Posterior cingulate gyrus (tissue), 11 donors: ENCODE measurements at regions not wholly inside any gene's neighbourhood (a gene's known extent, or its start where the extent isn't known, plus 50 kb on each side); places are given as distances from the start of the nearest gene placed in this dataset.
A peak's percentile ranks its signal among the peaks of the same experiment; 100 is the strongest.

ENCODE experiments used
- DNase-seq, 10 donors: peaks; one replicate each; pipeline versions ENCODE4 v3.0.0 to v3.0.0-alpha.2; 2020 to 2021; ENCODE audit warnings: mixed read lengths in 3 of 10
- intact Hi-C: fragments of 100-400 bp; cut with DNase I; formaldehyde crosslinking; loops from one replicate; pipeline ENCODE4 v1.15.1; 2023

- intact Hi-C loops = no loop called here
- no peak for DNase-seq
These were observed 106.4 kb upstream of the TAB2 start for GRCh38 chr6:149211046-149211571.

GRCh38 chr6:149212206-149212605, 105.3 kb upstream of the TAB2 start:
- intact Hi-C loops = no loop called here
- DNase-seq = no peak

GRCh38 chr6:149212892-149213801, 104.4 kb upstream of the TAB2 start:
- no peak for DNase-seq
- intact Hi-C loops = no loop called here

- intact Hi-C loops = no loop called here
- no peak for DNase-seq
These were observed 103.7 kb upstream of the TAB2 start for GRCh38 chr6:149213829-149214228.

GRCh38 chr6:149216459-149216858, 101.1 kb upstream of the TAB2 start:
- no peak for DNase-seq
- intact Hi-C loops = no loop called here

GRCh38 chr6:149217466-149217888, 100.0 kb upstream of the TAB2 start:
- no peak for DNase-seq
- intact Hi-C loops = no loop called here

GRCh38 chr6:149218471-149218870, 99.0 kb upstream of the TAB2 start:
- intact Hi-C loops = no loop called here
- DNase-seq = no peak

- intact Hi-C loops = no loop called here
These were observed 98.6 kb upstream of the TAB2 start for GRCh38 chr6:149218915-149219314.

GRCh38 chr6:149220882-149221773, 96.4 kb upstream of the TAB2 start:
- DNase-seq = no peak
- intact Hi-C loops = no loop called here

More at GRCh38 chr6:149218915-149219314, 98.6 kb upstream of the TAB2 start:
- DNase-seq = no peak

GRCh38 chr6:149221774-149222070, 95.8 kb upstream of the TAB2 start:
- no peak for DNase-seq
- intact Hi-C loops = no loop called here

GRCh38 chr6:149223120-149223903, 94.2 kb upstream of the TAB2 start:
- no peak for DNase-seq
- intact Hi-C loops = no loop called here

- intact Hi-C loops = no loop called here
- no peak for DNase-seq
These were observed 93.6 kb upstream of the TAB2 start for GRCh38 chr6:149223904-149224351.

- intact Hi-C loops = no loop called here
- DNase-seq = no peak
These were observed 93.1 kb upstream of the TAB2 start for GRCh38 chr6:149224399-149224798.

GRCh38 chr6:149225370-149225769, 92.1 kb upstream of the TAB2 start:
- no peak for DNase-seq
- intact Hi-C loops = no loop called here

GRCh38 chr6:149225946-149226345, 91.6 kb upstream of the TAB2 start:
- intact Hi-C loops = no loop called here
- peak in 1 of 10 donors; percentile 12 for DNase-seq

- no peak for DNase-seq
- intact Hi-C loops = no loop called here
These were observed 89.7 kb upstream of the TAB2 start for GRCh38 chr6:149227796-149228195.

- DNase-seq = peak in 1 of 10 donors; percentile 57
These were observed 89.1 kb upstream of the TAB2 start for GRCh38 chr6:149228311-149228955.

GRCh38 chr6:149229096-149229495, 88.4 kb upstream of the TAB2 start:
- intact Hi-C loops = no loop called here
- DNase-seq = peak in 1 of 10 donors; percentile 8

More at GRCh38 chr6:149228311-149228955, 89.1 kb upstream of the TAB2 start:
- intact Hi-C loops = no loop called here

- intact Hi-C loops = no loop called here
- peak in 1 of 10 donors; percentile 12 for DNase-seq
These were observed 86.6 kb upstream of the TAB2 start for GRCh38 chr6:149230712-149231460.
